Dendritic cell treated with granulocyte-macrophage colony-stimulating factor and Interleukin-4, amounts not matched to agents 40 ng/mL and 50 ng/mL, for 4 days (primary cell): ENCODE measurements at regions not wholly inside any gene's neighbourhood (a gene's known extent, or its start where the extent isn't known, plus 50 kb on each side); places are given as distances from the start of the nearest gene placed in this dataset.
A peak's percentile ranks its signal among the peaks of the same experiment; 100 is the strongest.

ENCODE experiments used
- H3K27ac Mint-ChIP-seq: one replicate; pipeline ENCODE4 v1.8.0; 2022; ENCODE audit warnings: mild to moderate bottlenecking, mixed read lengths
- H3K27me3 Mint-ChIP-seq: one replicate; pipeline ENCODE4 v1.8.0; 2022; ENCODE audit warnings: mild to moderate bottlenecking, mixed read lengths
- H3K36me3 Mint-ChIP-seq: one replicate; pipeline ENCODE4 v1.8.0; 2022; ENCODE audit warnings: low read depth, mixed read lengths
- H3K4me1 Mint-ChIP-seq: one replicate; pipeline ENCODE4 v1.8.0; 2022; ENCODE audit warnings: low read depth, mixed read lengths
- H3K4me3 Mint-ChIP-seq: one replicate; pipeline ENCODE4 v1.8.0; 2022; ENCODE audit warnings: mild to moderate bottlenecking, moderate library complexity, mixed read lengths
- H3K9me3 Mint-ChIP-seq: one replicate; pipeline ENCODE4 v1.8.0; 2022; ENCODE audit warnings: mixed read lengths
- intact Hi-C: fragments of 100-400 bp; cut with micrococcal nuclease; formaldehyde crosslinking; loops from one replicate; pipeline ENCODE4 v1.15.0; 2022

GRCh38 chr2:6759689-6760088, 106.0 kb downstream of the CMPK2 start:
- intact Hi-C loops, result no loop called here
- no peak overlapping the region for H3K4me3 Mint-ChIP-seq
- no peaks in the 10 kb centered on the region for H3K27me3 Mint-ChIP-seq
- H3K9me3 Mint-ChIP-seq, result no peaks in the 10 kb centered on the region
- no peaks in the 10 kb centered on the region for H3K36me3 Mint-ChIP-seq
- no peaks in the 10 kb centered on the region for H3K4me1 Mint-ChIP-seq
- H3K27ac Mint-ChIP-seq, result no peak overlapping the region

GRCh38 chr2:6760132-6760531, 105.6 kb downstream of the CMPK2 start:
- no peaks in the 10 kb centered on the region for H3K36me3 Mint-ChIP-seq
- no peaks in the 10 kb centered on the region for H3K9me3 Mint-ChIP-seq
- H3K27me3 Mint-ChIP-seq, result no peaks in the 10 kb centered on the region
- no peaks in the 10 kb centered on the region for H3K4me1 Mint-ChIP-seq
- intact Hi-C loops, result no loop called here
- H3K27ac Mint-ChIP-seq, result no peak overlapping the region
- H3K4me3 Mint-ChIP-seq, result no peak overlapping the region

- no peak overlapping the region for H3K4me3 Mint-ChIP-seq
- H3K36me3 Mint-ChIP-seq, result no peaks in the 10 kb centered on the region
- no peaks in the 10 kb centered on the region for H3K4me1 Mint-ChIP-seq
- no peaks in the 10 kb centered on the region for H3K27me3 Mint-ChIP-seq
- intact Hi-C loops, result no loop called here
- no peaks in the 10 kb centered on the region for H3K9me3 Mint-ChIP-seq
- H3K27ac Mint-ChIP-seq, result no peak overlapping the region
These were observed 100.6 kb downstream of the CMPK2 start for GRCh38 chr2:6764968-6765723.

GRCh38 chr2:6769346-6769745, 96.4 kb downstream of the CMPK2 start:
- Mint-ChIP-seq H3K27me3 (peaks cover 29% of the 10 kb centered on the region), H3K36me3 (no peaks in the 10 kb centered on the region), H3K9me3 (no peaks in the 10 kb centered on the region), H3K4me3 (no peak overlapping the region), H3K27ac (no peak overlapping the region), H3K4me1 (no peaks in the 10 kb centered on the region)
- intact Hi-C loops, result no loop called here

- no peaks in the 10 kb centered on the region for H3K36me3 Mint-ChIP-seq
- peaks cover 34% of the 10 kb centered on the region for H3K27me3 Mint-ChIP-seq
- H3K4me3 Mint-ChIP-seq, result no peak overlapping the region
- no peak overlapping the region for H3K27ac Mint-ChIP-seq
- H3K4me1 Mint-ChIP-seq, result no peaks in the 10 kb centered on the region
- intact Hi-C loops, result no loop called here
- no peaks in the 10 kb centered on the region for H3K9me3 Mint-ChIP-seq
These were observed 95.7 kb downstream of the CMPK2 start for GRCh38 chr2:6770006-6770405.

- no peaks in the 10 kb centered on the region for H3K36me3 Mint-ChIP-seq
- intact Hi-C loops, result no loop called here
These were observed 93.8 kb downstream of the CMPK2 start for GRCh38 chr2:6771634-6772611.

GRCh38 chr2:6773007-6773693, 92.6 kb downstream of the CMPK2 start:
- no peak overlapping the region for H3K27ac Mint-ChIP-seq
- H3K27me3 Mint-ChIP-seq, result peaks cover 44% of the 10 kb centered on the region
- intact Hi-C loops, result no loop called here
- no peak overlapping the region for H3K4me3 Mint-ChIP-seq
- no peaks in the 10 kb centered on the region for H3K36me3 Mint-ChIP-seq
- no peaks in the 10 kb centered on the region for H3K4me1 Mint-ChIP-seq
- no peaks in the 10 kb centered on the region for H3K9me3 Mint-ChIP-seq

More at GRCh38 chr2:6771634-6772611, 93.8 kb downstream of the CMPK2 start:
- no peaks in the 10 kb centered on the region for H3K9me3 Mint-ChIP-seq
- no peak overlapping the region for H3K4me3 Mint-ChIP-seq
- no peaks in the 10 kb centered on the region for H3K4me1 Mint-ChIP-seq
- peaks cover 39% of the 10 kb centered on the region for H3K27me3 Mint-ChIP-seq
- no peak overlapping the region for H3K27ac Mint-ChIP-seq

GRCh38 chr2:6773694-6774044, 92.0 kb downstream of the CMPK2 start:
- H3K9me3 Mint-ChIP-seq, result no peaks in the 10 kb centered on the region
- no peak overlapping the region for H3K27ac Mint-ChIP-seq
- no peaks in the 10 kb centered on the region for H3K36me3 Mint-ChIP-seq
- H3K4me3 Mint-ChIP-seq, result no peak overlapping the region
- H3K27me3 Mint-ChIP-seq, result peaks cover 45% of the 10 kb centered on the region
- H3K4me1 Mint-ChIP-seq, result no peaks in the 10 kb centered on the region
- intact Hi-C loops, result no loop called here

GRCh38 chr2:6776125-6776524, 89.6 kb downstream of the CMPK2 start:
- H3K27ac Mint-ChIP-seq, result no peak overlapping the region

GRCh38 chr2:6777626-6778025, 88.1 kb downstream of the CMPK2 start:
- H3K4me3 Mint-ChIP-seq, result no peak overlapping the region
- no peak overlapping the region for H3K27ac Mint-ChIP-seq
- peaks cover 27% of the 10 kb centered on the region for H3K4me1 Mint-ChIP-seq
- no peaks in the 10 kb centered on the region for H3K9me3 Mint-ChIP-seq
- H3K36me3 Mint-ChIP-seq, result no peaks in the 10 kb centered on the region
- intact Hi-C loops, result no loop called here
- peaks cover 43% of the 10 kb centered on the region for H3K27me3 Mint-ChIP-seq

More at GRCh38 chr2:6776125-6776524, 89.6 kb downstream of the CMPK2 start:
- no peak overlapping the region for H3K4me3 Mint-ChIP-seq
- H3K27me3 Mint-ChIP-seq, result peaks cover 53% of the 10 kb centered on the region
- intact Hi-C loops, result no loop called here
- H3K36me3 Mint-ChIP-seq, result no peaks in the 10 kb centered on the region
- no peaks in the 10 kb centered on the region for H3K9me3 Mint-ChIP-seq
- H3K4me1 Mint-ChIP-seq, result peaks cover 12% of the 10 kb centered on the region

- Mint-ChIP-seq H3K27ac (peak overlapping the region; percentile 50), H3K4me3 (peak overlapping the region; percentile 37)
- intact Hi-C loops, result no loop called here
These were observed 84.9 kb downstream of the CMPK2 start for GRCh38 chr2:6780765-6781274.

GRCh38 chr2:6782517-6783237, 83.0 kb downstream of the CMPK2 start:
- Mint-ChIP-seq H3K9me3 (no peaks in the 10 kb centered on the region), H3K4me1 (peaks cover 50% of the 10 kb centered on the region), H3K27ac (no peak overlapping the region), H3K4me3 (no peak overlapping the region), H3K36me3 (no peaks in the 10 kb centered on the region), H3K27me3 (peaks cover 19% of the 10 kb centered on the region)
- intact Hi-C loops, result no loop called here

More at GRCh38 chr2:6780765-6781274, 84.9 kb downstream of the CMPK2 start:
- H3K36me3 Mint-ChIP-seq, result no peaks in the 10 kb centered on the region
- no peaks in the 10 kb centered on the region for H3K9me3 Mint-ChIP-seq
- H3K4me1 Mint-ChIP-seq, result peaks cover 50% of the 10 kb centered on the region
- H3K27me3 Mint-ChIP-seq, result peaks cover 19% of the 10 kb centered on the region

- Mint-ChIP-seq H3K27ac (no peak overlapping the region), H3K9me3 (no peaks in the 10 kb centered on the region), H3K27me3 (peaks cover 13% of the 10 kb centered on the region), H3K4me3 (no peak overlapping the region), H3K36me3 (no peaks in the 10 kb centered on the region), H3K4me1 (peaks cover 50% of the 10 kb centered on the region)
- intact Hi-C loops, result no loop called here
These were observed 82.5 kb downstream of the CMPK2 start for GRCh38 chr2:6783238-6783614.
